ENCODE measurements at regions not wholly inside any gene's neighbourhood (a gene's known extent, or its start where the extent isn't known, plus 50 kb on each side); places are given as distances from the start of the nearest gene placed in this dataset.

DNA sequence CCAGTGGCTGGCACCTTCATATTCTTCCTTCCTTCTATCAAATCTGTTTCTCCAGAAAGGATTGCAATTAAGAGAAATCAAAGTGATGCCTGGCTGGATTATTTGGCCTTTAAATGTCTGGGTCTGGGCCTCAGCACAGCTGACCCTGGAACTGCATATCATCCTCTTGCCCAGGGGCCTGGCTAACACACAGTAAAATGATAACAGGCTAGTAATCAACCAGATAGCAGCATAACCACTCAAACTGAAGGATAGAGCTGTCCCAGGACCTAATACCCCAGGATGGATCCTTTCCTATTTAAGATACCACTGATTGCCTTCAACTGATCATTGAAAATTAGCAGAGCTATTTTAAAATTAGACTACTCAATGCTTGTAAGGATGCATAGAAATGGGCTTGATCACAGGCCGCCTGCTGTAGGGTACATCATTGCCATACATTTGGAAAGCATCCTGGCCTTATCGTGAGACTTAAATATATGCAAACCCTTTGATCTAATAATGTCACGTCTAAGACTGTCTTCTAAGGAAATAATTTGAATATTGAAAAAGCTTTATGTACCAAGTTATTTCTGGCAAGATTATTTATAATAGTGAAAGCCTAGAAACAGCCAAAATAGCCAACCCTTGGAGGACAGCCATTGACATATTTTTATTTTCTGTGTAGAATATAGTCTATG, 144.0 kb upstream of the CHST15 start:
- Histone ChIP-seq H3K27me3 (peaks cover 0 to 11% (median 0%) of the 10 kb centered on the region in 7 donors), H3K9me3 (peaks cover 0 to 4% (median 0%) of the 10 kb centered on the region in 11 donors), H3K36me3 (no peaks in the 10 kb centered on the region), H3K4me3 (no peak overlapping the region), H3K27ac (no peak overlapping the region), H3K4me1 (peaks cover 0 to 34% (median 11%) of the 10 kb centered on the region in 9 donors)
- 71 to 83% methylated on average over 3 of the region's 3 CpGs for WGBS, 2 donors
- DNase-seq (no peak), ATAC-seq (no peak)
- TF ChIP-seq, protein P1, sequence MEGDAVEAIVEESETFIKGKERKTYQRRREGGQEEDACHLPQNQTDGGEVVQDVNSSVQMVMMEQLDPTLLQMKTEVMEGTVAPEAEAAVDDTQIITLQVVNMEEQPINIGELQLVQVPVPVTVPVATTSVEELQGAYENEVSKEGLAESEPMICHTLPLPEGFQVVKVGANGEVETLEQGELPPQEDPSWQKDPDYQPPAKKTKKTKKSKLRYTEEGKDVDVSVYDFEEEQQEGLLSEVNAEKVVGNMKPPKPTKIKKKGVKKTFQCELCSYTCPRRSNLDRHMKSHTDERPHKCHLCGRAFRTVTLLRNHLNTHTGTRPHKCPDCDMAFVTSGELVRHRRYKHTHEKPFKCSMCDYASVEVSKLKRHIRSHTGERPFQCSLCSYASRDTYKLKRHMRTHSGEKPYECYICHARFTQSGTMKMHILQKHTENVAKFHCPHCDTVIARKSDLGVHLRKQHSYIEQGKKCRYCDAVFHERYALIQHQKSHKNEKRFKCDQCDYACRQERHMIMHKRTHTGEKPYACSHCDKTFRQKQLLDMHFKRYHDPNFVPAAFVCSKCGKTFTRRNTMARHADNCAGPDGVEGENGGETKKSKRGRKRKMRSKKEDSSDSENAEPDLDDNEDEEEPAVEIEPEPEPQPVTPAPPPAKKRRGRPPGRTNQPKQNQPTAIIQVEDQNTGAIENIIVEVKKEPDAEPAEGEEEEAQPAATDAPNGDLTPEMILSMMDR (IDR thresholded peaks at IDR 0.05), result no peak
- intact Hi-C loops (cut with DNase I), result no loop called here

- DNase-seq (peak in 1 of 2 donors; percentile 43), ATAC-seq (peak in 2 of 8 donors; percentile 46 to 50)
- no peak overlapping the region for H3K27ac ChIP-seq
- intact Hi-C loops (cut with DNase I), result no loop called here
- 73 to 76% methylated on average over 7 of the region's 7 CpGs for WGBS, 2 donors
- peaks cover 0 to 7% (median 0%) of the 10 kb centered on the region in 7 donors for H3K27me3 ChIP-seq
- peaks cover 0 to 38% (median 11%) of the 10 kb centered on the region in 9 donors for H3K4me1 ChIP-seq
- H3K9me3 ChIP-seq, result peaks cover 0 to 4% (median 0%) of the 10 kb centered on the region in 11 donors
- TF ChIP-seq, protein P1 (IDR thresholded peaks at IDR 0.05), result no peak
- H3K4me3 ChIP-seq, result no peak overlapping the region
- no peaks in the 10 kb centered on the region for H3K36me3 ChIP-seq
Measured at GRCh38 chr10:124236816-124237215, 143.4 kb upstream of the CHST15 start.

- DNase-seq (no peak), ATAC-seq (no peak)
- Histone ChIP-seq H3K27me3 (peaks cover 0 to 4% (median 0%) of the 10 kb centered on the region in 7 donors), H3K27ac (no peak overlapping the region), H3K9me3 (no peaks in the 10 kb centered on the region), H3K4me1 (peaks cover 0 to 38% (median 11%) of the 10 kb centered on the region in 9 donors), H3K4me3 (no peak overlapping the region), H3K36me3 (no peaks in the 10 kb centered on the region)
- intact Hi-C loops (cut with DNase I), result no loop called here
- WGBS, 2 donors, result 69 to 75% methylated on average over 2 of the region's 2 CpGs
- TF ChIP-seq, protein P1 (IDR thresholded peaks at IDR 0.05), result no peak
Measured at GRCh38 chr10:124236136-124236535, 142.7 kb upstream of the CHST15 start.

DNA sequence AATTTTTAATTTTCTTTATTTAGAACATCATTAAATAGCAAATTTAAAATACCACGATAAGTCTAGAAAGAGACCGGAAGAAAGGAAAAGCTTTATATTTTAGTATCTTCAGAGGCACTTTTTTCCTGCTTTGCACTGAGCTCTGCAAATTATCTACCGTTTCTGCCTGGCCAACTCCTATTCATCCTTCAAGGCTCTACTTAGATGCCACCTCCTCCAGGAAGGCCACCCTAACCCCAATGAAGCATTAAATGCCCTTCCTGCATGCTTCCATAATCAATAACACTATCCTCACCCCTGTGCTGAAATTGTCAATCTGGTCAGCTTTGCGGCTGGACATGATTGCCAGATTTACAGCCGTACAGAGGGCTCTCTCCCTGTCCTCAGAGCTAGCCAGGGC, 141.8 kb upstream of the CHST15 start:
- Histone ChIP-seq H3K9me3 (peaks cover 0 to 2% (median 0%) of the 10 kb centered on the region in 11 donors), H3K27ac (no peak overlapping the region), H3K36me3 (no peaks in the 10 kb centered on the region), H3K27me3 (no peaks in the 10 kb centered on the region), H3K4me1 (peaks cover 0 to 36% (median 11%) of the 10 kb centered on the region in 9 donors), H3K4me3 (no peak overlapping the region)
- 92 to 93% methylated on average over 5 of the region's 5 CpGs for WGBS, 2 donors
- TF ChIP-seq, protein P1 (IDR thresholded peaks at IDR 0.05), result no peak
- intact Hi-C loops (cut with DNase I), result no loop called here
- no peak for ATAC-seq
- no peak for DNase-seq

Measured in heart right ventricle (tissue), 16 donors.